Stomach (tissue), 8 donors: ENCODE measurements at regions not wholly inside any gene's neighbourhood (a gene's known extent, or its start where the extent isn't known, plus 50 kb on each side); places are given as distances from the start of the nearest gene placed in this dataset.

Experiments used
- DNase-seq, 2 donors: peaks; one replicate each; pipeline versions ENCODE4 v3.0.0 to v3.0.0-alpha.2; 2013 to 2019
- H3K27ac ChIP-seq, 5 donors: fragments of 200-600 bp in 4 of 5; sonication (generic) in 4 of 5; one replicate each; pipeline ENCODE4 v1.5.1; 2013 to 2019; ENCODE audit warnings: mild to moderate bottlenecking in 1 of 5, moderate library complexity in 1 of 5
- H3K27me3 ChIP-seq, 3 donors: fragments of 200-600 bp; sonication (generic); one replicate each; pipeline ENCODE4 v1.5.1; 2017 to 2019; ENCODE audit warnings: mixed run types in 1 of 3
- H3K36me3 ChIP-seq, 4 donors: fragments of 200-600 bp; sonication (generic); 1 replicate in 3 of 4; 2 replicates in 1 of 4; pipeline ENCODE4 v1.5.1; 2016 to 2019
- H3K4me1 ChIP-seq, 4 donors: fragments of 200-600 bp; sonication (generic); one replicate each; pipeline ENCODE4 v1.5.1; 2016 to 2019
- H3K4me3 ChIP-seq, 4 donors: fragments of 200-600 bp; sonication (generic) in 3 of 4; one replicate each; pipeline ENCODE4 v1.5.1; 2016 to 2019; ENCODE audit warnings: mild to moderate bottlenecking in 1 of 4
- H3K9me3 ChIP-seq, 4 donors: fragments of 200-600 bp; sonication (generic); one replicate each; pipeline ENCODE4 v1.5.1; 2016 to 2019
- CTCF ChIP-seq, 7 experiments: fragments of 450-650 bp in 4 of 7; fragments of 200-600 bp in 3 of 7; sonication (generic) in 3 of 7; IDR thresholded peaks; one replicate each; pipeline ENCODE4 v1.5.1; 2016 to 2019; ENCODE audit warnings: antibody characterized with exemption in 7 of 7, control low read depth in 2 of 7, mild to moderate bottlenecking in 1 of 7
- EP300 ChIP-seq: sonication (generic); formaldehyde crosslinking; IDR thresholded peaks from one replicate; pipeline ENCODE4 v1.6.1; 2017; ENCODE audit warnings: antibody characterized with exemption
- POLR2A ChIP-seq, 4 donors: fragments of 450-650 bp; IDR thresholded peaks; one replicate each; pipeline ENCODE4 v1.6.1; 2016; ENCODE audit warnings: antibody characterized with exemption in 4 of 4, control low read depth in 2 of 4, mild to moderate bottlenecking in 1 of 4, moderate library complexity in 1 of 4
- POLR2AphosphoS5 ChIP-seq, 3 donors: sonication (generic); formaldehyde crosslinking; IDR thresholded peaks; one replicate each; pipeline ENCODE4 v1.6.1; 2016; ENCODE audit warnings: antibody characterized with exemption in 3 of 3
- WGBS, 5 donors: extraction: QIAGEN DNeasy Blood & Tissue Kit in 3 of 5; methylation state at CpG; one replicate each; pipeline versions ENCODE4 v1.1.5 to v1.1.7; 2013 to 2018; 5-methylcytosine and 5-hydroxymethylcytosine counted together
- intact Hi-C: fragments of 100-400 bp; cut with DNase I; formaldehyde crosslinking; loops from one replicate; pipeline ENCODE4 v1.15.1; 2023; ENCODE audit warnings: low total_unique reads
- donor health status: healthy with polysubstance abuse.
- donor health status: Bipolar disorder and iron deficiency.
- donor health status: healthy.

GRCh38 chr14:52121441-52121840 is 52.6 kb upstream of the NID2 start:
- WGBS, 5 donors = 79 to 86% (median 82%) methylated on average over 5 of the region's 5 CpGs
- intact Hi-C loops = no loop called here

GRCh38 chr14:52119030-52119429 is 50.2 kb upstream of the NID2 start:
- no peaks in the 10 kb centered on the region for H3K36me3 ChIP-seq
- TF ChIP-seq POLR2A (IDR thresholded peaks at IDR 0.05) (no peak), CTCF (IDR thresholded peaks at IDR 0.05) (no peak), EP300 (no peak), POLR2AphosphoS5 (IDR thresholded peaks at IDR 0.05) (no peak)
- no peaks in the 10 kb centered on the region for H3K9me3 ChIP-seq
- H3K4me3 ChIP-seq = no peak overlapping the region
- intact Hi-C loops = no loop called here
- H3K27ac ChIP-seq = no peak overlapping the region
- 28 to 49% (median 38%) methylated on average over 3 of the region's 3 CpGs for WGBS, 5 donors
- H3K4me1 ChIP-seq = no peaks in the 10 kb centered on the region
- H3K27me3 ChIP-seq = no peaks in the 10 kb centered on the region
- peak in 1 of 2 donors; percentile 83 for DNase-seq

More at GRCh38 chr14:52121441-52121840, 52.6 kb upstream of the NID2 start:
- no peak for TF ChIP-seq CTCF (IDR thresholded peaks at IDR 0.05)
- TF ChIP-seq POLR2A (IDR thresholded peaks at IDR 0.05) = no peak
- no peak for TF ChIP-seq EP300
- TF ChIP-seq POLR2AphosphoS5 (IDR thresholded peaks at IDR 0.05) = no peak
- Histone ChIP-seq H3K4me1 (peaks cover 0 to 5% (median 2%) of the 10 kb centered on the region in 4 donors), H3K36me3 (no peaks in the 10 kb centered on the region), H3K27ac (no peak overlapping the region), H3K27me3 (no peaks in the 10 kb centered on the region), H3K9me3 (no peaks in the 10 kb centered on the region), H3K4me3 (no peak overlapping the region)
- DNase-seq = no peak
